ENCODE measurements at regions not wholly inside any gene's neighbourhood (a gene's known extent, or its start where the extent isn't known, plus 50 kb on each side); places are given as distances from the start of the nearest gene placed in this dataset.
"Not testable (repeated sequence)": the region's sequence is repeated elsewhere in the genome, so short reads cannot be mapped to it uniquely, and the experiment has no call there.

GRCh38 chr5:18517641-18518380 is 883.6 kb downstream of the TAF11L14 start:
- no peak for FAIRE-seq
- DNase-seq (ENCODE audit: low spot score): no peak

DNA sequence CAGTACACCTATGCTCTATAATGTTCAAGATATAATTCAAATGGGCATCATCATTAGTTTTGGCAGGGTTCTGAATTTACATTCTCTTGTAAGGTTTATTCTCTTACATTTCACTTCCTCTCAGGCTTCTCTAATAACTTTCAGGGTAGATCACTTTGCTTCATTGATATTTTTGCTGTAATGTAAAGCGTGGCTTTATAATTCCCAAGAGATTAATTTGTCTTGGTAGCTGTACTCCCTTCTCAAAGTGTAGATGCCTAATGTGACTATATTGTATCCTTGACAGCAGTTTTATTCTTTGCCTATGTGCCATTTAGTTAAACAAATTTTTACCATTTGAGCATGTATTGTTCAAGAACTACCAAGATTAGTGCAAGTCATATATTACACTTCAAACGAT is 889.1 kb downstream of the TAF11L14 start:
- FAIRE-seq (no peak), DNase-seq (ENCODE audit: low spot score) (no peak)

- FAIRE-seq (no peak), DNase-seq (ENCODE audit: low spot score) (no peak)
Observed at GRCh38 chr5:18526792-18527405, 892.6 kb downstream of the TAF11L14 start.

DNA sequence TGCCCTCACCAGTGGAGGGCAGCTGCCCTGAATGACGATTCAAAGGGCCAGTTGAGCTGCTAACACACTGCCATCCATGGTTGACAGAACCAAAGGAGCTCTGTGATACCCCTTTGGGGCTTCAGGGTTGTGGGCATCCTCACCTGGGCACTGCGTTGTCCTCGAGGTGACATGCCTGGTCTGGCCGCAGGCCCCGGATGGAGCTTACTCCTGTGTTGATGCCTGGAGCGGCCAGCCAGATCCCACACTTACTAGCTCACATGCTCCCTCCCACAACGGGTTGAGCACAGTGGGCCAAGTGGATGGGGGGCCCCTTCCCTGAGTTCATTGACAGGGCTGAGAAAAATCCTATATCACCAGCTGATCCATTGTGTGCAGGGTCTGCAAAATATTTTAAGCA is 898.9 kb downstream of the TAF11L14 start:
- FAIRE-seq: no peak
- DNase-seq (ENCODE audit: low spot score): no peak

GRCh38 chr5:18534119-18534518 is 899.9 kb downstream of the TAF11L14 start:
- no peak for DNase-seq (ENCODE audit: low spot score)
- FAIRE-seq: no peak

GRCh38 chr5:18535753-18536152 is 901.5 kb downstream of the TAF11L14 start:
- DNase-seq (ENCODE audit: low spot score); FAIRE-seq: not testable (repeated sequence)

GRCh38 chr5:18544421-18544820 is 910.2 kb downstream of the TAF11L14 start:
- no peak for DNase-seq (ENCODE audit: low spot score)
- peak; percentile 32 for FAIRE-seq

DNA sequence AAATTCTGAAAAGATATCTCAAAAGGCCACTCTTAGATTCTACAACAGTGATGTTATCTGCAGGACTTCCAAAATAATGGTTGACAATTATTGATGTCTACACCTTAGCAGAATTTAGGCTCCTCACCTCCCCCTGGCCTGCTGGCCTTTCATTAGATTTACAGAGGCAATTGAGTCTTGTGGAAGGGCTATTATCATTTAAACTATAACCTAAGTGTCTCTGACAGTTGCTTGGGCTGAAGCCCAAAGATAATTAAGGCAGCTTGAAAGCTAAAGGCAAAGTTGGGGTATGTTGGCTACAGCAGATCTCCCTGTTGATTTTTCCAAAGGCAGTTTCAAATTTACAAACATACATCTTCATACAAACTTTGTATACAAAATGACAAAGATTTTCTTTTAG is 912.3 kb downstream of the TAF11L14 start:
- FAIRE-seq (no peak), DNase-seq (ENCODE audit: low spot score) (no peak)

GRCh38 chr5:18551716-18552115 is 917.5 kb downstream of the TAF11L14 start:
- no peak for DNase-seq (ENCODE audit: low spot score)

GRCh38 chr5:18553269-18553668 is 919.0 kb downstream of the TAF11L14 start:
- DNase-seq (ENCODE audit: low spot score): peak; percentile 82

More at GRCh38 chr5:18551716-18552115, 917.5 kb downstream of the TAF11L14 start:
- no peak for FAIRE-seq

DNA sequence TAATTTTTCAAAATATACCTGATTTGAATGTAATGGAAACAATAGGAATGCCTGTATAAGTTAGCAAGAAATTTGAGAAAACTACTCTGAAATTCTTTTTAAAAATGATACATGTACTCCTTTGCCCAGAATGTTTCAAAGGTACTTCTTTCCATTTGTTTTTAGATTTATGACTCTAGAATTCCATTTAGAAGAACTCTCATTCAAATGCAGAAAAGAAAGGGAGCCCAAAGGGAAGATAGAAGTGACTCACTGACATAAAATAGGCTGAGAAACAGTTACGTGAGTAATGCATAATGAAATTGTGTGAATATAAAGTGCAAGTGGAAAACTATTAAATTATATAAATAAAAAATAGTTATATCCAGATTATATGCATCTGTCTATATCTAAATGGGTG is 926.3 kb downstream of the TAF11L14 start:
- no peak for DNase-seq (ENCODE audit: low spot score)
- FAIRE-seq: no peak

More at GRCh38 chr5:18553269-18553668, 919.0 kb downstream of the TAF11L14 start:
- peak; percentile 72 for FAIRE-seq

DNA sequence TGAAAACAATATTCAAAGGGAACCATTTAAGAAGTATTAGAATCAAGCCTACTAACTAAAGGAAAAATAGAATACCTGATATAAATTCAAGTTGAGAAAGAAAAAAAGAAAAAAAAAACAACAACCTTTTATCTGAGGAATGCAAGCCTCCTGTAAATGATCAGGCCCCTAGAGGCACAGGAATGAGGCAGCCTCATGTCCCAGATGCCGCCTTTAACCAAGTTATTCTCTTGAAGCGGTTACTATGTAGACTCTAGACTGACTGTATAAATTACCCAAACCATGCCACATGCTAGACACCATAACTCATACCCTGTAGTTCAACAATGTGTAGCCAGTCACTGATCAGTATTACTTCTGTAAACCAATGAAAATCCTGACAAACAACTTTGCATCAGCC is 929.6 kb downstream of the TAF11L14 start:
- DNase-seq (ENCODE audit: low spot score) (no peak), FAIRE-seq (no peak)

- DNase-seq (ENCODE audit: low spot score): no peak
- no peak for FAIRE-seq
Observed at GRCh38 chr5:18566671-18567070, 932.4 kb downstream of the TAF11L14 start.

GRCh38 chr5:18576586-18576985 is 942.3 kb downstream of the TAF11L14 start:
- DNase-seq (ENCODE audit: low spot score): no peak
- no peak for FAIRE-seq

DNA sequence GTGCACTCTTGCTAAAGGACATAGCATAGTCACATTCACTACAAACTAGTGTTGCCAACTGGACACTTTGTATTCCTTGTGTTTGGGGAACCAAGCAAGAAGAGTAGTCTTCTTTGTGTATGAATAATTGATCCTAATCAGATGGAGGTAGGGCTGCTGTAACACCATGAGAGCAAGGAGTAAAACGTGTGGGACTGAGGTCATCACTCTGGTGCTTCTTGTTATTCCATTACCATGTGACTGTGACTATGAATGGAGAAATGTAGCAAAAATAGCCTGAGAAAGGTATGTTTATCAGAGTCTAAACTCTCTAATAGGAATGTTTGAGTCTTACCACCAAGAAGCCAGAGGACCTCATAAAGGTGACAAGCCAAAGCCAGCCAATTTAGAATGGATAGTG is 966.9 kb downstream of the TAF11L14 start:
- FAIRE-seq: no peak
- no peak for DNase-seq (ENCODE audit: low spot score)

DNA sequence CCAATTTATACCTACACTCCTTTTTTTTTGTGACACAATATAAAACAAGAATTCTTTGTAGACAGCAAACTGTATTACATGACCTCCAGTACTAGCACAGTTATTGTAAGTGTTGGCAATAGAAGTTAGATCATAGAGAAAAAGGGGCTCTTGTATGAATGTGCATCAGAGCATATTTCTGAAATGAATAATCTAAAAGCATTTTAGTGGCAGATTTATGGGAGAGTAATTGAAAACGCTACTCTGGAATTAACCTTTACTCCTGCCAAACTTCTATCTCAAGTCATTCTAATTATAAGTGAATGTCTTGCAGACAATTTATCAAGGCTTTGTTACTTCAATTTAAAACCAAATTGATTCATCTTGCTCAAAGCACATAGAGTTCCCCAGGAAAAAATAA is 968.1 kb downstream of the TAF11L14 start:
- no peak for DNase-seq (ENCODE audit: low spot score)
- no peak for FAIRE-seq

- peak; percentile 5 for FAIRE-seq
- no peak for DNase-seq (ENCODE audit: low spot score)
Observed at GRCh38 chr5:18605186-18605585, 970.9 kb downstream of the TAF11L14 start.

- no peak for FAIRE-seq
- DNase-seq (ENCODE audit: low spot score): no peak
Observed at GRCh38 chr5:18607570-18607969, 973.3 kb downstream of the TAF11L14 start.

GRCh38 chr5:18617191-18617590 is 982.9 kb downstream of the TAF11L14 start:
- not testable (repeated sequence) for FAIRE-seq; DNase-seq (ENCODE audit: low spot score)

DNA sequence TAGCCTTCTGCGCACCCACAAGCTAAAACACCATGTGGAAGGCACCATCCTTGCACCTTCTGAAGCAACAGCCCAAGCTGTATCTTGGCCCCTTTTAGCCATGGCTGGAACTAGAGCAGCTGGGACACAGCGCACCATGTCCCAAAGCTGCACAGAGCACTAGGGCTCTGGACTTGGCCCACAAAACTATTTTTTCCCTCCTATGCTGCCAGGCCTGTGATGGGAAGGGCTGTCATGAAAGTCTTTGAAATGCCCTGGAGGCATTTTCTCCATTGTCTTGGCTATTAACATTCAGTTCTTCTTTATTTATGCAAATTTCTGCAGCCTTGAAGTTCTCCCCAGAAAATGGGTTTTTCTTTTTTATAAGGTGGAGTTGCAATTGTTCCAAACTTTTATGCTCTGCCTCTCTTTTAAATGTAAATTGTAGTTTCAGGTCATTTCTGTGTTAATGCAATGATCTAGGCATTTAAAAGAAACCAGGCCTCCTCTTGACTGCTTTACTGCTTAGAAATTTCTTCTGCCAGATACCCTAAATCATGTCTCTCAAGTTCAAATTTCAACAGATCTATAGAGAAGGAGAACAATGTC is 996.3 kb downstream of the TAF11L14 start:
- FAIRE-seq (no peak), DNase-seq (ENCODE audit: low spot score) (no peak)

- FAIRE-seq: no peak
- DNase-seq (ENCODE audit: low spot score): no peak
Observed at GRCh38 chr5:18652404-18653215, 1018.4 kb downstream of the TAF11L14 start.
